NCI-H345 (cell line): ENCODE measurements at regions not wholly inside any gene's neighbourhood (a gene's known extent, or its start where the extent isn't known, plus 50 kb on each side); places are given as distances from the start of the nearest gene placed in this dataset.
"Not testable (repeated sequence)": the region's sequence is repeated elsewhere in the genome, so short reads cannot be mapped to it uniquely, and the experiment has no call there.

Experiments
- DNase-seq: peaks from one replicate; lab custom pipeline; 2025; lab: John Stamatoyannopoulos, UW

GRCh38 chr11:93032580-93032979 lies 63.1 kb downstream of the MTNR1B start:
- no peak for DNase-seq

- DNase-seq: no peak
These were observed 63.6 kb downstream of the MTNR1B start for GRCh38 chr11:93033093-93033492.

DNA sequence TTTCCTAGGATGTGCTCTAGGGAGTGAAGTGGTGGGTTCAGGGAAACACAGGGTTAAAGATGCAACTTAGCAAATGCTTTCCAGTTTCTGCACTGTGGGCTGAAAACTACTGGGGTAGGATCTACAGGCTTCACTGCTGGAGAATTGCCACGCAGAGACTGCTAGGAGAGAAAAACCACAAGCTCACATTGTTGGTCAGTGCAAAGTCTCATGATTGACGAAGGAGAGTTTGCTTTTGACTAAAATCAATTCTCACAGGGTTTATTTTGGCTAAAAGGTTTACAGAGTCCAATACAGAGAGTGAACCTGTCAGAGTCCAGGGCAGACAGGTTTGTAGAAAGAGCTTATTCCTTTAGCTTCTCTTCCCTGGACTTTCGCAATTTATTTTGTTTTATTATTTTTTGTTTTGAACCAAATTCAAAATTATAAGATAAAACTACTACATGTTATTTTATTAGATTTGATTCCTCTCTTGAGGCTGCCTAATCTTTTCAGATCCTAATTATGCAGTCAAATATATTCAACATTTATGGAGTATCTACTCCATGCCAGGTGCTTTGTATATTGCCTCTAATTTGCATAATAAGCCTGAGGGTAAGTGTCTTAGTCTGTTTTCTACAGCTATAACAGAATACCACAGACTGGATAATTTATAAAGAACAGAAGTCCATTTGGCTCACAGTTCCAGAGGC lies 64.7 kb downstream of the MTNR1B start:
- no peak for DNase-seq

- DNase-seq: no peak
These were observed 65.2 kb downstream of the MTNR1B start for GRCh38 chr11:93034723-93035039.

DNA sequence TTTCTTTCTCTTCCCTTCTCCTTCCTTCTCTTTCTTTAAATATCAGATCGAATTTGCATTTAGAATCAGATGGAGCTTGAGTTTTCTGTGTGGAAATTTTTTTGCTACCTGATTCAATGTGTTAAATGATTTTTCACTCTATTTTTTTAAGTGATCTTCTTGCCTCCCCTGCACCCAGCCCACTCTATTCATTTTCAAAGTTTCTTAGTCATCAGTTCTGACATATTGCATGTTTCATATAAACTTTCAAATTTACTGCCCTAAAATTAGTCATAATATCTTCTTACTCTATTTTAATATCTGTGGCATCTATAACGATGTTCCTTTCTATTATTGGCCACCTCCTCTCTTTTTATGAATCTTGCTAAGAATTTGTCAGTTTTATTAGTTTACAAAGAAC lies 69.1 kb downstream of the MTNR1B start:
- no peak for DNase-seq

DNA sequence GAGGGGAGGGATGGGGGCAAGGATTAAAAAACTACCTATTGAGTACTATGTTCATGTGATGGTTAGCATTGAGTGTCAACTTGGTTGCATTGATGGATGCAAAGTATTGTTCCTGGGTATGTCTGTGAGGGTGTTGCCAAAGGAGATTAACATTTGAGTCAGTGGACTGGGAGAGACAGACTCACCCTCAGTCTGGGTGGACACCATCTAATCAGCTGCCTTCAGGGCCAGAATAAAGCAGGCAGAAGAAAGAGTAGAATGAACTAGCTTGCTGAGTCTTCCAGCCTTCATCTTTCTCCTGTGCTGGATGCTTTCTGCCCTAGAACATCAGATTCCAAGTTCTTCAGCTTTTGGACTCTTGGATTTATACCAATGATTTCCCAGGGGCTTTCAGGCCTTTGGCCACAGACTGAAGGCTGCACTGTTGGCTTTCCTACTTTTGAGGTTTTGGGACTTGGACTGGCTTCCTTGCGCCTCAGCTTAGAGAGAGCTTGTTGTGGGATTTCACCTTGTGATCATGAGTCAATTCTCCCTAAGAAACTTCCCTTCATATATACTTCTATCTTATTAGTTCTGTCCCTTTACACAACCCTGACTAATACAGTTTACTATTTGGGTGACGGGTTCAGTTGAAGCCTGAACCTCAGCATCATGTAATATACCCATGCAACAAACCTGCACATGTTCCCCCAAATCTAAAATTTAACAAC lies 70.2 kb downstream of the MTNR1B start:
- DNase-seq: no peak

DNA sequence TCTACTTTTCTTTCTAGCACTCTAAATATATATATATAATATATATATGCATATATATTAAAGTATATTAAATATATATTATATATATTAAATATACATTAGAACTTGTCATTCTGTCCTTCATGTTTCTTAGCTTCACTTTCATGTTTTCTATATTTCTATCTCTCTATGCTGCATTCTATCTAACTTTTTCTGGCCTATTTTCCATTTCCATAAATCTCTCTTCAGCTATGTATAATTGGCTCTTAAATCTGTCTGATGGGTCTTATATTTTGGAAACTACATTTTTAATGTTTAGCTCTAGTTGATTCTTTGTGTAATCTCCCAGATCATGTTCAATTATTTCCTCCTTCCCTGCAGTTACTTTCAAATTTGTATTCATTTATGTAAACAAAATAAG lies 72.2 kb downstream of the MTNR1B start:
- DNase-seq: no peak

- DNase-seq: not testable (repeated sequence)
These were observed 73.7 kb downstream of the MTNR1B start for GRCh38 chr11:93043186-93043585.

GRCh38 chr11:93049740-93050139 lies 80.3 kb downstream of the MTNR1B start:
- no peak for DNase-seq

DNA sequence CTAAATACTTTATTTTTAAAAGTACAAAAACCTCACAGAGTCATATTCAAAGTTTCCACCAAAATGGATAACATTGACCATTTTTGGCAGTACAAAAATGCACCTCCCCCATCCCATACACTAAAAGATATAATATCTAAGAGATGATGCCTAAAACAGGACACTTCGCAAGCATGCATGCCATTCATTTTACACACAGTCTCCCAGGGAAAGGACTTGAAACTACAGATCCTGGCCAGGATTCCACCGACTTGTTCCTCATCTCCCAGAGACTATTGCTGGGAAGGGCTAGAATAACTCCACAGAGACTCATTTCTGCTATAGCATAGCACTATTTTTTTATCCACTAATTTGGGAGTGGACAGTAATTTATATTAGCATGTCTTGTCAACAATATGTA lies 81.7 kb downstream of the MTNR1B start:
- no peak for DNase-seq

DNA sequence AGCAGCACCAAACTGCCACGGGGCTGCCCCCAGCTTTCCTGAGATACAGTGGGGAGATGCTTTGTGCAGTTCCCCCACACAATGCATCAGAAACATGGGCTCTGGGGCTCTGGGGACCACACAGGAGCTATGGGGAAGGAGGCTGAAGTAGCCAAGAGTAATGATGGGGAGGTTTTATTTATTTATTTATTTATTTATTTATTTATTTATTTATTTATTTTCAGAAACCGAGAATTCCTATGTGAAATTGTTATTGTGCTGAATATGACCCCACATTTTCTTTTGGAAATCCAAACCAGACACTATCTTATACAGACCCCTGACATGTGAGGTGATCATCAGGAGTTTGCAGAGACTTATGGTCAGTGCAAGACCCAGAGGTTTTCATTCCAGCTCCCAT lies 84.4 kb downstream of the MTNR1B start:
- DNase-seq: no peak

DNA sequence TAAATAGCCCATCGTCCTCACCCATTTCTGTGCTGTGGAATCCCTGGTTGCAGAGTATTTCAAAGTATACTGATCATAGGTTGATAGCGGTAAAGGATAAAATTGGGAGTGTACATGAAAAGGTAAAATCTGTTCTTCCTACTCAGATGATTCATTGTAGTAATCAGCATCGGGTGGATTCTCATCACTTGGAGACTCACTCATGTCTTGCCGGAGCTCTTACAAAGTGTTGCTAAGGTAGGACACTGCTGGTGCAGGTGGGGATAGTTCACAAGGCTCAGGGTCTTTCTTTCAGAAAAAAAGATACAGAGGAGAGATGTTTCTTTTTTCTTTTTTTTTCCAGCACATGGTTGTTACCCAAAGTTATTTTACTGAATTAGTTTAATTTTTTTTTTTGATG lies 84.8 kb downstream of the MTNR1B start:
- no peak for DNase-seq

- DNase-seq: no peak
These were observed 85.4 kb downstream of the MTNR1B start for GRCh38 chr11:93054881-93055280.

DNA sequence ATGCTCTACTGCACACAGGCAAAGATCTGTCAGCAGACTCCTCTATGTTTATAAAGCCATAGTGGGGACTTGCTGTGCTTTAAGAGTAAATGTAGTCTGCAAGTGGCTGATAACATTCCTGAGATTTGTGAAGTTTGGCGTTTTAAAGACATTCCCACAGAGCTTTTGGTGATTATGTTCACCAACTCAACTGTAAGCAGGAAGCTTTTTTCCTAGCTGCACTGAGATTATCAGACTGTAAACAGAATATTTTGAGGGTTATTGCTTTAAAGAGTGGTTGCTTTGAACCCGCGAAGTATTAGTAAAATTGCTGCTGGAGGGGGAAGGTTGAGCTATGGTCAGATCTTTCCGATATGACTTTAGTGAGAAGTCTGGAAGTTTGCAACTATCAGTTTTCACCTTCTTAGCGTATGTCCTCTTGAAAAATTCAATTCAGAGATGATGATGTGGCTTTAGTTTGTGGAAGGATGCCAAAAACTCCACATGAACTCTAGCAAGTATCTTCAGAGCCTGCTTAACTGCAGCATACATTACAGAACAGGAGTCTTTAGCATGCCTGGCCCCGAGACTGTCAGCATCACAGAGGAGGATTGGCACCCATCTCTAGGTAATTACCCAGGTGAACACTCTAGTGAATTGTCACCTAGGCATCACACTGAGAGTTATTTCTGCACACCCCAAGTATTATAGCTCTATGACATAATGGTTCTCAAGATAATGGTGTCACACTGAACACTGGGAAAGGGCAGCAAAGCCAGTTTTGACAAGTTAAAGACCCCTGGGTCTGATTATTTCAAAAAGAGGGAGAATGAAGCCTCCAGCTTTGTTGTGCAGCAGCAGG lies 89.9 kb downstream of the MTNR1B start:
- peak; percentile 87 for DNase-seq

- DNase-seq: no peak
These were observed 93.6 kb downstream of the MTNR1B start for GRCh38 chr11:93063086-93063485.

GRCh38 chr11:93065074-93065674 lies 95.7 kb downstream of the MTNR1B start:
- not testable (repeated sequence) for DNase-seq

GRCh38 chr11:93067881-93068390 lies 98.5 kb downstream of the MTNR1B start:
- DNase-seq: no peak

- DNase-seq: no peak
These were observed 102.9 kb downstream of the MTNR1B start for GRCh38 chr11:93072229-93072914.

DNA sequence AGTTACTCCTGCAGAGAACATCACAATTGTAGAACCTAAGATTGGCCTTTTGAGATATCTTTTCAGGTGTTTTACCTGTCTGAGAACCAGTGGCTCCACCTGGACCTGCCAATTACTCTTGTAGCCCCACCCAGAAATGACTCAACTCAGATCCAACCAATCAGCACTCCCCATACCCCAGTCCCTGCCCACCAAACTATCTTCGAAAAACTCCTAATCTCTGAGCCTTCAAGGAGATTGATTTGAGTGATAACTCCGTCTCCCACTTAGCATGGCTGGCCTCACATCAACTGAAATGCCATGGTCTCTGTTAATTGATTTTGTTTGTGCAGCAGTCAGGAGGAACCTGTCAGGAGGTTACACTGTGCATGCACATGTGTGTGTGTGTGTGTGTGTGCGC lies 103.6 kb downstream of the MTNR1B start:
- no peak for DNase-seq

DNA sequence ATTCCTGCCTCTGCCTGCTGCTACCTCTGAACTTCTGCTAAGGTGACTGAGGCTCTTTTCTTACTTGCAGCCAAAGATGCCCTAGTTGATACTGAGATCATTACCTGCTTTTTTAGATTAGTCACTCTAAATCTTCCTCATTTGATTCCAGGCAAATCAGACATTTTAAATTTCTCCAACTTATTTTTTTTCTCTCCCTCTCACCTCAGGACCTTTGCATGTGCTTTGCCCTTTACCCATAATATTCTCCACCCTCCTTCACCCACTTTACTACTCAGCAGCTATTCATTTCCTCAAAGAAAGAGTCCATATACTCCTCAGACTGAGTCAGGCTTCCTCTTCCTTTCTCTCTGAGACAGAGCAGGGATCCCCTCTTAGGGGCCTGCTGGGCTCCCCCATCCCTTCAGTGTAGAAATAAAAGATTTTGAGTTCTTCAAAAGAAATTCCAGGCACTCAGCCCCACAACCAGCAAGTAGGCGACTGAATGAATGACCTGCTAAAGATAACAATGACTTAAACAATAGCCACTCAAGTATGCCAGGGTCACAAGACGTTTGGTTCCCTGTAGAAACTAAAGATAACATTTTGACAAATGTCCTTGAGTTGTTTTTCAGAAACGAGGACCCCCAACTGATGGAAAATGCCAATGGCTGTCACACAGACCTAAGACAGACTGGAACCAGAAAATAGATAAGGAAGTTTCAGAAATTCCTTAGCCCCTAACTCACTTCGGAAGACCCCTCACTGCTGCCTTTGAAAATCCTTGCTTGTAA lies 104.2 kb downstream of the MTNR1B start:
- no peak for DNase-seq

GRCh38 chr11:93074352-93074751 lies 104.9 kb downstream of the MTNR1B start:
- DNase-seq: no peak
